ENCODE measurements at regions not wholly inside any gene's neighbourhood (a gene's known extent, or its start where the extent isn't known, plus 50 kb on each side); places are given as distances from the start of the nearest gene placed in this dataset.

GRCh38 chr21:30028537-30028936, 88.7 kb upstream of the GRIK1 start:
- RAD21 ChIA-PET (ENCODE audit: unreplicated experiment), result no interaction called here
- Histone ChIP-seq H2AFZ (ENCODE audit: control insufficient read depth, low read depth, low read length) (no peak overlapping the region), H3K9ac (ENCODE audit: control insufficient read depth, insufficient read depth, low read length) (no peak overlapping the region), H3K4me3 (no peak overlapping the region), H3K27ac (ENCODE audit: control insufficient read depth, insufficient read depth) (no peak overlapping the region), H3K27me3 (replicated peaks in 1 of 2; ENCODE audit: control insufficient read depth in 2 of 2, insufficient read depth in 2 of 2, low read length in 1 of 2) (no peaks in the 10 kb centered on the region), H3K79me2 (ENCODE audit: control insufficient read depth, insufficient read depth, low read length) (no peaks in the 10 kb centered on the region), H3K9me3 (replicated peaks; ENCODE audit: control insufficient read depth, insufficient read depth, low read length) (no peaks in the 10 kb centered on the region), H3K4me2 (ENCODE audit: control insufficient read depth, insufficient read depth) (no peak overlapping the region), H4K20me1 (ENCODE audit: control insufficient read depth, insufficient read depth) (no peaks in the 10 kb centered on the region), H3K36me3 (ENCODE audit: control insufficient read depth in 2 of 2, insufficient read depth in 2 of 2, low read length in 1 of 2) (no peaks in the 10 kb centered on the region), H3K4me1 (ENCODE audit: control insufficient read depth, insufficient read depth, low read length) (no peaks in the 10 kb centered on the region)
- SMC1A ChIA-PET (ENCODE audit: uncharacterized antibody, unreplicated experiment), result no interaction called here
- BruUV-seq (replicated peaks), result no TSS peak
- FAIRE-seq, result no peak
- POLR2A ChIA-PET, result no interaction called here
- DNase-seq (ENCODE audit: low read depth, low spot score), result no peak
- 0% methylated on average over 2 of the region's 2 CpGs for WGBS (ENCODE audit: insufficient coverage, insufficient replicate concordance, low lambda C conversion rate, missing lambda C conversion rate)
- no peak for ATAC-seq
- CTCF ChIA-PET, result no interaction called here
- in situ Hi-C loops (cut with MboI) (no loop called here), intact Hi-C loops (cut with micrococcal nuclease; ENCODE audit: unreplicated experiment) (no loop called here)
- TF ChIP-seq RUNX3 (IDR thresholded peaks at IDR 0.05; ENCODE audit: low read length), result no peak
- TF ChIP-seq CTCF (IDR thresholded peaks at IDR 0.05 in 2 of 3, conservative IDR thresholded peaks at IDR 0.05 in 1 of 3; ENCODE audit: control insufficient read depth in 2 of 3, extremely low read depth in 1 of 3, insufficient read depth in 1 of 3, low read depth in 3 of 3, low read length in 3 of 3), result no peak
- TF ChIP-seq MEF2B (IDR thresholded peaks at IDR 0.05; ENCODE audit: partially characterized antibody, poor library complexity, severe bottlenecking), result no peak
- TF ChIP-seq RFX5 (IDR thresholded peaks at IDR 0.05; ENCODE audit: low read depth, low read length), result no peak
- TF ChIP-seq LARP7 (IDR thresholded peaks at IDR 0.05), result no peak
- TF ChIP-seq SIN3A (IDR thresholded peaks at IDR 0.05; ENCODE audit: low read depth, low read length), result no peak
- TF ChIP-seq PKNOX1 (IDR thresholded peaks at IDR 0.05), result no peak
- TF ChIP-seq TARDBP (IDR thresholded peaks at IDR 0.05; ENCODE audit: borderline replicate concordance), result no peak
- no peak for TF ChIP-seq RCOR1 (conservative IDR thresholded peaks at IDR 0.05; ENCODE audit: low read depth, low read length)
- TF ChIP-seq MTA3 (IDR thresholded peaks at IDR 0.05; ENCODE audit: borderline replicate concordance, low read length), result no peak
- TF ChIP-seq SIX5 (IDR thresholded peaks at IDR 0.05; ENCODE audit: low read depth, low read length, severe bottlenecking), result no peak
- no peak for TF ChIP-seq RBBP5 (conservative IDR thresholded peaks at IDR 0.05)
- TF ChIP-seq RELA (IDR thresholded peaks at IDR 0.05; ENCODE audit: borderline replicate concordance, partially characterized antibody), result no peak
- no peak for TF ChIP-seq NKRF (conservative IDR thresholded peaks at IDR 0.05)
- TF ChIP-seq MAX (IDR thresholded peaks at IDR 0.05; ENCODE audit: low read depth, low read length), result no peak
- no peak for TF ChIP-seq CEBPZ (IDR thresholded peaks at IDR 0.05; ENCODE audit: low read depth, low read length)
